Esophagus muscularis mucosa (tissue), 4 donors: ENCODE measurements at regions not wholly inside any gene's neighbourhood (a gene's known extent, or its start where the extent isn't known, plus 50 kb on each side); places are given as distances from the start of the nearest gene placed in this dataset.

Experiments
- CTCF ChIP-seq, 3 experiments: fragments of 200-600 bp in 2 of 3; fragments of 450-650 bp in 1 of 3; sonication (generic) in 2 of 3; IDR thresholded peaks; one replicate each; pipeline ENCODE4 v1.5.1; 2017 to 2019; ENCODE audit warnings: antibody characterized with exemption in 3 of 3, mild to moderate bottlenecking in 2 of 3, moderate library complexity in 1 of 3
- EP300 ChIP-seq: sonication (generic); formaldehyde crosslinking; IDR thresholded peaks from one replicate; pipeline ENCODE4 v1.6.1; 2017; ENCODE audit warnings: antibody characterized with exemption
- POLR2A ChIP-seq: fragments of 450-650 bp; IDR thresholded peaks from one replicate; pipeline ENCODE4 v1.6.1; 2017; ENCODE audit warnings: antibody characterized with exemption, moderate library complexity, mild to moderate bottlenecking, low read depth
- POLR2AphosphoS5 ChIP-seq, 2 donors: sonication (generic); formaldehyde crosslinking; IDR thresholded peaks; one replicate each; pipeline ENCODE4 v1.6.1; 2017; ENCODE audit warnings: antibody characterized with exemption in 2 of 2

DNA sequence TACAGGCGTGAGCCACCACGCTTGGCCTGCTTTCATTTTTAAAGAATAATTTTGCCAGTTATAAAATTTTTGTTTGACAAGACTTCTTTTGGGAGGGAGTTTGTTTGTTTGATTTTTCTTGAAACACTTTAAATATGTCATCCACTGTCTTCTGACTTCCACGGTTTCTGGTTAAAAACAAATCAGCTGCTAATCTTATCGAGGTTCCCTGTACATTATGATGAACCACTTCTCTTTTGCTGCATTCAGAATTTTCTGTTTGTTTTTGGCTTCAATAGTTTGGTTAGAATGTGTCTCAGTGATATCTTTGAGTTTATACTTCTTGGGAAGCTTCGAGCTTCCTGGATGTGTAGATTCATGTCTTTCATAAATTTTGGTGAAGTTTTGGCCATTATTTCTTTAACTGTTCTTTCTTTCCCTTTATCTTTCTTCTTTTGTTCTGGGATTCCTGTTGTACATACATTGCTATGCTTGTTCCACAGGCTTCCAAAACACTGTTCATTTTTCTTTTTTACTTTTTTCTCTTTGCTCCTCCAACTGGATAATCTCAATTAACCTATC lies 60.8 kb downstream of the MSX2 start:
- TF ChIP-seq CTCF (IDR thresholded peaks at IDR 0.05) (no peak), POLR2AphosphoS5 (IDR thresholded peaks at IDR 0.05) (no peak), POLR2A (no peak), EP300 (no peak)
